HG03064 (cell line): ENCODE measurements at regions not wholly inside any gene's neighbourhood (a gene's known extent, or its start where the extent isn't known, plus 50 kb on each side); places are given as distances from the start of the nearest gene placed in this dataset.
"Not testable (repeated sequence)": the region's sequence is repeated elsewhere in the genome, so short reads cannot be mapped to it uniquely, and the experiment has no call there.

Experiments
- ATAC-seq: cut with Tn5 transposase; IDR thresholded peaks from one replicate; pipeline ENCODE4 v1.9.1; 2021; ENCODE audit warnings: low read depth; ENCODE audit not compliant: unreplicated experiment

DNA sequence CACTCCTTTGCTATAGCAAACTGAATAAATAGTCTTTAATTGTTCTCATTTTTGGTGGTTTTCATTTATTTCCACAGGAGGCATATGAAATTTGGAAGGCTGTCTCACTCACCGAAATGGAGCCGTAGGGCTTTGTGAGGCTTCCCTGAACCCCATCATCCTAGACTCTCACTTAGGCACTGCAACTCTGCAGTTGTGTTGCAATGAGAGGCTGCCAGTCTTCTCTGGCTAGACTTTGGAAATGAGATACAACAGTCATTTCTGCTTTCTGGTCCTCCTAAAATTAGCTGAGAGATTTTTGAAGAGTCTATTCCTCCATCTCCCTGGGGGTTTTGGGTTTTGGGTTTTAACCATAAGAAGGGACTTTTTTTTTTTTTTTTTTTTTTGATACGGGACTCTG is 146.5 kb downstream of the SH3BGRL start:
- no peak for ATAC-seq

DNA sequence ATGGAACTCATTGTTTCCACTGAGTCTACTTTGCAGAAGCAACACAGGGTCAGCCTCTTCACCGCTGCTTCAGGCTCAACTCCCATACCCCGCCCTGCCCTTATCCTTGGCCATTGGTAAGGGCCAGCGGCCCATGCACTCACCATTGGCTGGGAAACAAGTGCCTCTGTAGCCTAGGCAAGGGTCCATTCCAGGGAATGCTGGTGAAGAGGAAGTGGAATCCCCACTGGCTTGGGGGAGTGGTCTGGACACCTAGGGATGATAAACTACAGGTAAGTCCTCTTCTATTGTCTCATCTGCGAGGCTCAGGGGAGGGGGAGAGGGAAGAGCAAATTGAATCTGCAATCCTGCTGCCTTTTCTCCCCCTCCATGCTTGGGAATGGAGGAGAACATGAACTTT is 153.1 kb downstream of the SH3BGRL start:
- no peak for ATAC-seq

DNA sequence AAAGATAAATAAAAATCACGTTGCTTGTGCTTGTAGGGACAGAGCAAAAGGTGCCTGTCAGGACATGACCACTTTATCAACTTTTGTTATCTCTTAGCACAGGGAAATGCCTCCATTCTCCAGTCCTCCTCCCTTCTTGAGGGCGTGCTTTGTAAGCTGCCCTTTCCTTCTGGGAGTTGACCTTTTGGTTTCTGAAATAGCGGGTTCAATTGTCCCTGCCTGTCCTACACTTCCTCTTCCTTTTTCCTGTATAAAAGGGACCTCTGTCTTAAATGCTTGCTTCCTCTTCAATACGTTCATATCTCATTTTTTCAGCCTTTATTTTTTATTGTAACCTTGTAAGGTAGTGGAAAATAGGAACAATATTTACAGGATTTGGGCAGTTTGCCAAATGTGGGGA is 153.5 kb downstream of the SH3BGRL start:
- ATAC-seq: no peak

DNA sequence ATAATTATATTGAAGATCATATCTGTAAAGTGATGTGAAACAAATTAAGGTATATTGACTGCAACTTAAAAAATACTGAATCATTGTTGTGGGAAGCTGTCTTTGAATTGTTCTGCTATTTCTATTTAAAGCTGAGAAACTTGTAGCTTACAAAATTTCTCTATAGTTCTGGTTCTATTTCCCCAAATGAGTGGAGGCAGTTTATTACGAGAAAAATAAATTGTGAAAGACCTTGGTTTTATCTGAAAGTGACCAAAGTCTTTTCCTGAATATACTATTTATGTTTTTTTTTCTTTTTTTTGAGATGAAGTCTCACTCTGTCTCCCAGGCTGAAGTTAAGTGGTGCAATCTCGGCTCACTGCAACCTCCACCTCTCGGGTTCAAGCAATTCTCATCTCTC is 165.4 kb downstream of the SH3BGRL start:
- ATAC-seq: no peak

DNA sequence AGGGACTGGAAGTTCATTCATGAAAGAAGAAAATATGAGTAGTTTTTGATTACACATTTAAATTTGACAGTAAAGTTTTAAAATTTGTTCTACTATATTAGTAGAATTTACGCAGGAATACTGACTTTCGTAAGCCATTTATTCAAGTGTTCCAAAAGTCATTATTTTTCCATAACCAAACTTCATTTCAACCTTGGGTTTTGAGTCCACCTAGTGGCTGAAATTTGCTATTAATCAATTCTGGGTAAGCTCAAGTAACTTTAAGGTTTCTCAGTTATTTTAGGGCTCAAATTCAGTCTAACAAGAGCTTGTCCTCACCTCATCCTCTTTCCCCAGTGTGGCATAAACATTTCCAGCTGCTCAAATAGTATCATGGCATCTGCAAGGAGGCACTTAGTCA is 175.4 kb downstream of the SH3BGRL start:
- ATAC-seq: no peak

DNA sequence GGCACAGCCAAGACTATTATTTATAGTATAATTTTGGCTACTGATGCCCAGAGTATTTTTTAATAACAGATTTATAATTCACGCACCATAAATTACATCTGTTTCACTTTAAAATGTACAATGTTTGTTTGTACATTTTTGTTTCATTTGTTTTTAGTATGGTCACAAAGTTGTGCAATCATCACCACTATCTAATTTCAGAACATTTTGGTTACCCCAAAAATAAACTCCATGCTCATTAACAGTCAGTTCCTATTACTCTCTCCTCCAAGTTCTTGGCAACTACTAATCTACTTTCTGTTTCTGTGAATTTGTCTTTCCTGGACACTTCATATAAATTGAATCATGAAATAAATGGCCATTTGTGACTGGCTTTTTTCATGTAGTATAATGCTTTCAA is 176.7 kb downstream of the SH3BGRL start:
- ATAC-seq: no peak

DNA sequence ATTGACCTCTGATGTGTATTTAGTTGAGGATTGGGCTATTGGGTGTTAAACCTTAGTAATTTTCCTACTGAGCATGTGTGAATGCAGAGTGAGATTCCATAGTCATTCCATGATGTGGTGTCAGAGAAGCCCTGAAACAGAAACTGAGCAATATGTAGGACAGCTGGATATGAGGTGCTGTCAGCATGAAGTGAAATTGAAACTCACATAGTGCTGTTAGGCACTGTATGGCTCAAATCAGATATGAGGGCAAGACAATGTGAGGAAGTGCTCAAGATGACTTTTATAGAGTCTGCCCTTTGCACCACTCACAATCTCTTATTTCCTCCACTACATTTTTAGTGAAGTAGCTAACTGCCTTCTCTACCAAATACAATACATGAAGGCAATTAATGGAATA is 188.3 kb downstream of the SH3BGRL start:
- ATAC-seq: peak; percentile 82

DNA sequence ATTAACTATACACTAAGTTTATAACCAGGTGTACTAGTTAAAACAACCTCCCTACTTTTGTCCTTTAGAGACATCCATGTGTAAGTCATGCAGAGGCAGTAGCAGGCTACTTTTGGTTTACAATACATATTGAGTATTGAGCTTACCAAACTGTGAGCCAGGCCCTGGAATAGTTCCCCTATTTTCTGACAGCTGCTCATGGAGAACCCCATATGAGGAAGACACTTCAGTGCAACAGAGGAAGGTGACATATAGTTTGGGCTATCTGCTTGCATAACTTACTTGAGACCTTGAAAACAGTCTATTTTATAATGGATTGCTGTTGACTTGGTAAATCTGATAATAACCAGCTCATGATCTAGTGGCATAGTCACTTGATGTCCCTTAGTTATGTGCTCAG is 190.5 kb downstream of the SH3BGRL start:
- no peak for ATAC-seq

DNA sequence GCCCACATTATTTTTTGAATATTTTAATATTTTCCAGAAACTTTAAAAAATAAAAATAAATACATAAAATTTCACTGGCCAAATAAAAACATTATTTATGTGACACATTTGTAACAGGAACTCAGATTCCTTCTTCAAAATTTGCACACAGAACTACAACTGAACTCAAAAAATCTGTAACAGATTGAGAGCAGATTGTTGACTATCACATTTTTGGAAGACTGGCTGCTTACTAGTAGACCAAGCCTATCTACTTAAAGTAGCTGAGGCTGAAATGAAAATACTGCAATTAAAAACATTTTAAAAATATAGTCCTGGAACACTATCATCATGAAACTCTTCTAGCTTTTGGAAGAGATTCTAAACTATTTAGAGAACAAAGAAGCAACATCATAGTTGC is 203.9 kb downstream of the SH3BGRL start:
- ATAC-seq: no peak

DNA sequence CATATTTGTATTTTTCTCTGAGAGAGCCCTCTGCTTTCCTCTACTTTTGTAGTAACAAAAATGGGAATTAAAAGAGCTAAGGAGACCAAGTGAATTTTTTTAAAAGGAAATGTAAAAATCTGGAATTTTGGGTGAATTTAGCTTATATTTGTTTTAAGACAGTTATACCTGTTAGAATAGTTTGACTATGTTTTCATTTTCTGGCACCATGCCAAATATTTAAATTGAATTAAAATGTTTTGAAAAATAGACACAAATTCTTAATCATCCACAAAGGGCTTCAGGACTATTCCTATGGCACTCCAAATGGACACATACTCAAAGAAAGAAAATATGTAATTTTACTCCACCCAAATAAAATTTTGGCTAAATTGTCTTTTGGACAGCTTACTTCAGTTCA is 209.6 kb downstream of the SH3BGRL start:
- ATAC-seq: no peak

DNA sequence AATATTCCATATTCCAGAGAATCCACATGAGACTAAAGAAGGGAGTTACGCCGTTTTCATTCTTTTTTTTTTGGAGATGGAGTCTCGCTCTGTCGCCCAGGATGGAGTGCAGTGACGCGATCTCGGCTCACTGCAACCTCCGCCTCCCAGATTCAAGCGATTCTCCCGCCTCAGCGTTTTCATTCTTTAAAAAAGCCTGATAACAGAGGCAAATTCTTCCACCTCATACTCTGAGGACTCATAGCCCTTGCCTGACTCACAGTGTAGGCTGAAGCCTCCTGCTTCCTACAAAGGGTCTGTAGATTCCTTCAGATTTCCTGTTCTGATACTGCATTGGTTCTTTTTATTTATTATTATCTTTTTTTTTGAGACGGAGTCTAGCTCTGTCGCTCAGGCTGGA is 210.5 kb downstream of the SH3BGRL start:
- ATAC-seq: no peak

DNA sequence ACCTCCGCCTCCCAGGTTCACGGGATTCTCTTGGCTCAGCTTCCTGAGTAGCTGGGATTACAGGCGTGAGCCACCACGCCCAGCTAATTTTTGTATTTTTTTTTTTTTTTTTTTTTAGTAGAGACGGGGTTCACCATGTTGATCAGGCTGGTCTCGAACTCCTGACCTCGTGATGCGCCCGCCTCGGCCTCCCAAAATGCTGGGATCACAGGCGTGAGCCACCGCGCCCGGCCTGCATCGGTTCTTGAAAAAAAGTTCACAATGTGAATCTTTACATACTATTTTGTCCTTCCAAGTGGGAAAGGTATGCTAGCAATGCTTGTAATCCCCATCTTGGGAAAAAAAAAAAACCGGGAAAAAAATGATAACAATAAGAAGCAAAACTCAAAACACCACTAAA is 211.0 kb downstream of the SH3BGRL start:
- not testable (repeated sequence) for ATAC-seq

DNA sequence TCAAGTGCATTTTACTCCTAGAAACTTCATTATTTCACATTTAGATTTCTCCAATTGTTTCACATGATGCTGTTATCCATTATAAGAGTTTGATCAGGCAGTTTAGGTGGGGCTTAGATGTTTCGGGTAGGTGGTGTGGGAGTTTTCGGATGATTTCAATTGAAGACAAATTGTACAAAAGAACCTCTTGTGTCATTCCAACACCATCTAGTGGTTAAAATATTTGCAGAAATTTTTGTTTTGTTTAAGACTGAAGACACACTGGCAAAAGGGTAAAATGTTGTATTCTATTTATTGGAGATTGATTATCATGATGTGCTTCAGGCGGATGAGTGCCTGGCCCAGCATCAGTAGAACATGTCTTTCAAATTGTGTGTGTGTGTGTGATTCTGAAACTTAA is 212.7 kb downstream of the SH3BGRL start:
- ATAC-seq: no peak
